MM.1S (cell line): ENCODE measurements at regions not wholly inside any gene's neighbourhood (a gene's known extent, or its start where the extent isn't known, plus 50 kb on each side); places are given as distances from the start of the nearest gene placed in this dataset.

ENCODE experiments used
- EZH2phosphoT487 ChIP-seq: fragments of 300-600 bp; sonication (generic); IDR thresholded peaks from 2 replicates; pipeline ENCODE4 v1.6.1; 2018; ENCODE audit warnings: antibody characterized with exemption, low read length
- TF ChIP-seq, protein P1 (sequence below): fragments of 300-600 bp; sonication (generic); IDR thresholded peaks from 2 replicates; pipeline ENCODE4 v1.5.1; 2016; ENCODE audit warnings: antibody characterized with exemption, low read length, mixed read lengths

- TF ChIP-seq, protein P1, sequence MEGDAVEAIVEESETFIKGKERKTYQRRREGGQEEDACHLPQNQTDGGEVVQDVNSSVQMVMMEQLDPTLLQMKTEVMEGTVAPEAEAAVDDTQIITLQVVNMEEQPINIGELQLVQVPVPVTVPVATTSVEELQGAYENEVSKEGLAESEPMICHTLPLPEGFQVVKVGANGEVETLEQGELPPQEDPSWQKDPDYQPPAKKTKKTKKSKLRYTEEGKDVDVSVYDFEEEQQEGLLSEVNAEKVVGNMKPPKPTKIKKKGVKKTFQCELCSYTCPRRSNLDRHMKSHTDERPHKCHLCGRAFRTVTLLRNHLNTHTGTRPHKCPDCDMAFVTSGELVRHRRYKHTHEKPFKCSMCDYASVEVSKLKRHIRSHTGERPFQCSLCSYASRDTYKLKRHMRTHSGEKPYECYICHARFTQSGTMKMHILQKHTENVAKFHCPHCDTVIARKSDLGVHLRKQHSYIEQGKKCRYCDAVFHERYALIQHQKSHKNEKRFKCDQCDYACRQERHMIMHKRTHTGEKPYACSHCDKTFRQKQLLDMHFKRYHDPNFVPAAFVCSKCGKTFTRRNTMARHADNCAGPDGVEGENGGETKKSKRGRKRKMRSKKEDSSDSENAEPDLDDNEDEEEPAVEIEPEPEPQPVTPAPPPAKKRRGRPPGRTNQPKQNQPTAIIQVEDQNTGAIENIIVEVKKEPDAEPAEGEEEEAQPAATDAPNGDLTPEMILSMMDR = no peak
- TF ChIP-seq EZH2phosphoT487 = no peak
Measured at GRCh38 chrX:15947648-15948317, 93.2 kb upstream of the AP1S2 start.
